GM18867 (cell line): ENCODE measurements at regions not wholly inside any gene's neighbourhood (a gene's known extent, or its start where the extent isn't known, plus 50 kb on each side); places are given as distances from the start of the nearest gene placed in this dataset.

Source experiments
- ATAC-seq: cut with Tn5 transposase; IDR thresholded peaks from one replicate; pipeline ENCODE4 v1.9.1; 2021; ENCODE audit warnings: mild to moderate bottlenecking, moderate library complexity; ENCODE audit not compliant: unreplicated experiment

DNA sequence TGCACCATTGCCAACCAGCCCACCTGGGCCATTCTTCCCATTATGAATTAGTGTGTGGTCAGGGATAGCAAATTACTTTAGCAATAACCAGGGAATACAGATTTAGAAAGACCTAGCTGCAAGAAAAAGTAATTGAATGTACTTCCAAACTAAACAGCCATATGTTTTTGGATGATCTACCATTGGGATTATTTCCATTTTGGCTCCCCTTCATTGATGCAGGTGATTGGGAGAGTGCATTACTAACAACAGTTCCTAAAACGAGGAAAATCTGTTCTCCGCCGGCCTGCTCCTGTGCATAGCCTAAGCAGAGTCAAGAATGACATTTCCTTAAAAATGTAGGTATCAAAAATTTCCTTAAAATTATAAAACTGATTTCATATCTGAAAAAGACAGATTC is 58.5 kb downstream of the MAIP1 start:
- ATAC-seq = no peak

DNA sequence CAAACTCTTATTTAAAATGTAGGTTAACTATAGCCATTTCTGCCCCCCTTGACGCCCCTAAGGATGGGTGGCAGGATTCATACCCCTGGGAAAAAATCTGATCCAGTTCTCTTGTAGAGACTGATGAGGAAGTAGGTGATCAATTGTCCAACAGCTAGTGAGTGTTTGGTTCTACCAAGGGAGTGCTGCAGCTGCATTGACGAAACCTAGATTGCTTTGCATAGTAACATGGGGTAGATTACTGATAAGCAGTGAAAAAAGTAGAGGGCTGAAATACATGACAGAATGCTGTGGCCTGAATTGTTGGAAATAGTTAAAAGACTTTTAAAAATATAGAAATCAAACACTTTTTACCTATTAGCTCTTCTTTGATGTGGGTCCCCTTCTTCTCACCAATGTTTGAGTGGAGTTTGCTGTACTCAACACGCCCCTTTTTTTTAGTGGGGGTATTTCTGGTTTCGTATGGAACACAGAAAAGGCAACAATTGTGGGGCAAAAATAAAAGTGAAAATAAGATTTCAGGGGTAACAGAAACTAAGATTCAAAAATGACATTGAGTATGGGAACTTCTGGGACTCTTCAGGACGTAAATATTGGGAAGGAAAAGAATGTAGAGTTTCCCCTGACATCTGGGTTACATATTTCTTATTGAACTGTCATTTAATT is 66.2 kb downstream of the MAIP1 start:
- ATAC-seq = peak; percentile 93

GRCh38 chr2:200022511-200022910 is 67.1 kb downstream of the MAIP1 start:
- ATAC-seq = no peak

GRCh38 chr2:200023570-200023969 is 68.2 kb downstream of the MAIP1 start:
- ATAC-seq = no peak

GRCh38 chr2:200025717-200026116 is 70.3 kb downstream of the MAIP1 start:
- no peak for ATAC-seq

DNA sequence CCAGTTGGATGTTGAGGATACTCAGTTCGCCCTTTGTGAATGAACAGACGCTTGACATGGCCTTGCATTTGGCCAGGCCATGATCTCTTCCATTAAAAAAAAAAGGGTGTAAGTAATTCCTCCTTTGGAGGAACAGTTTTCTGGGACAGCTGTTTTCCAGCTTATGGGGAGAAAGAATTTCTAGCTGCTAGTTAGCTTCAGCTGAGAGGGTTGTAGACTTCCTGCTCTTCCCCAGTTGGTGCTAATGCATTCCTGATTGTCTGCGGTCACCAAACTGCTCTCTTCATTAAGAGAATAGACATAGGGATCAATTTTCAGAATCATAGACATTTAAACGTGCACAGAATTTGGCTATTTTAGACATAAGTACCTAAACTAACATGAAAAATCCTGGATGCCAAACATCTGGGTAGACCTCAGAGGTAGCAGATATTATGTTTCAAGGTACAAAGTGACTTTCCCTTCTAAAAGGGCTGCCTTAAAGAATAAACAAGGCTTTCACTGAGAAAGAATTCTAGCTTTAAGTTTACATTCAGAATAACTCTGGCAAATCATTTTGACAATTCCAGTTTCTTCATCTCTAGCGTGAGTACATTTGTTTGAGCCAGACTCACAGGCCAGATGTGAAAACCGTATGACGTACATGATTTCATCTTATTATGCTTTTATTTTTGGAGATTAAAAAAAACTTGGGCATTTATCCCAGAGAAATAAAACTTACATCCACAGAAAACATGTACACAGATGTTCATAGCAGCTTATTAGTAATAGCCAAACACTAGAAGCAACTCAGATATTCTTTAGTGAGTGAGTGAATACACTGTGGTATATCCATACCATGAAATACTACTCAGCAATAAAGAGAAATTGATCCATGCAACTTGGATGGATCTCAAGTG is 71.2 kb downstream of the MAIP1 start:
- ATAC-seq = no peak

- no peak for ATAC-seq
Observed at GRCh38 chr2:200028998-200029397, 73.6 kb downstream of the MAIP1 start.

- ATAC-seq = no peak
Observed at GRCh38 chr2:200032895-200033294, 77.5 kb downstream of the MAIP1 start.

GRCh38 chr2:200033929-200034328 is 78.5 kb downstream of the MAIP1 start:
- no peak for ATAC-seq

GRCh38 chr2:200034816-200035215 is 79.4 kb downstream of the MAIP1 start:
- no peak for ATAC-seq

GRCh38 chr2:200039724-200040650 is 84.6 kb downstream of the MAIP1 start:
- ATAC-seq = no peak

- no peak for ATAC-seq
Observed at GRCh38 chr2:200040831-200041230, 85.4 kb downstream of the MAIP1 start.

DNA sequence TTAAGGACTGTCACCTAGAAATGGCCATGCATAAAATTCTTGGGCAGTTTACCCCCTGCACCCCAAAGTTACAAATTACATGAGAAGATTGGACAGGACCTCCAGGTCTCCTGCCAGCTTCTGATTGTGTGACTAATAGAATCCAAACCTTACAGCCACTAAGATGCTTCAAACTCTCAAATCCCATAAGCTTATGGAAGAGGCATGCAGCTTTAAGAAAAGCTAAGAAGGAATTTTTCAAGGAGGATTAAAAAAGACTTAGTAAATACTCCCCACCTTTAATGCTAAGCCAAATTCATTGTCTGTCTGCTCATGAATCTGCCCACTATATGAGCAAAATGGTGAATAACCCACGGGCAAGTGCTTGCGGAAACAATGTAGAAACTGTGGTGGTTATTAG is 86.3 kb downstream of the MAIP1 start:
- ATAC-seq = no peak

GRCh38 chr2:200042102-200042735 is 86.8 kb downstream of the MAIP1 start:
- ATAC-seq = no peak

GRCh38 chr2:200042944-200043343 is 87.6 kb downstream of the MAIP1 start:
- no peak for ATAC-seq

GRCh38 chr2:200044453-200044852 is 89.1 kb downstream of the MAIP1 start:
- ATAC-seq = no peak

DNA sequence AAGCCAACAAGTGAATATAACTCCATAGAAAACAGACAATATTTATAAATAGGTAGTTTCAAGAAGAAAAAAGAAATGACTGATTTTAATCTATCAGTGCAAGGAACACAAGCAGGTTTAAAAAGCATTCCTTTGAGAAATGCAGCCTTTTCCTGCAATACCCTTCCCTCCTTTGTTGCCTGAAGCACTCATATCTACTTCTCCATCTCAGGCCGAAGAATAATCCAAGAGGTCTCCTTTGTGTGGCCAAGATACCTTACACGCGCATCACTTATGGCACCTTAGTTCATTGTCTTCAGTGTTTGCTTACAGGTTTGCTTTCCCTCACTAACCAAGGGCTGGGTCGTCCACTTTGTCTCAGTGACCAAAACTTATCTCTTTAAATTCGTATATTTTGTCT is 93.0 kb downstream of the MAIP1 start:
- ATAC-seq = no peak

- no peak for ATAC-seq
Observed at GRCh38 chr2:200049086-200049485, 93.7 kb downstream of the MAIP1 start.

- no peak for ATAC-seq
Observed at GRCh38 chr2:200050921-200051610, 95.7 kb downstream of the MAIP1 start.

GRCh38 chr2:200051611-200051945 is 96.2 kb downstream of the MAIP1 start:
- ATAC-seq = no peak
